ENCODE measurements at regions not wholly inside any gene's neighbourhood (a gene's known extent, or its start where the extent isn't known, plus 50 kb on each side); places are given as distances from the start of the nearest gene placed in this dataset.
"Not testable (repeated sequence)": the region's sequence is repeated elsewhere in the genome, so short reads cannot be mapped to it uniquely, and the experiment has no call there.

GRCh38 chr15:70245932-70246622 is 148.4 kb upstream of the TLE3 start:
- FAIRE-seq (peak; percentile 86), DNase-seq (ENCODE audit: insufficient read length, low spot score) (peak; percentile 86)

GRCh38 chr15:70244978-70245542 is 147.3 kb upstream of the TLE3 start:
- DNase-seq (ENCODE audit: insufficient read length, low spot score) (no peak), FAIRE-seq (no peak)

- DNase-seq (ENCODE audit: insufficient read length, low spot score) (no peak), FAIRE-seq (no peak)
Measured at GRCh38 chr15:70243686-70244540, 146.2 kb upstream of the TLE3 start.

- FAIRE-seq (no peak), DNase-seq (ENCODE audit: insufficient read length, low spot score) (no peak)
Measured at GRCh38 chr15:70242951-70243685, 145.4 kb upstream of the TLE3 start.

GRCh38 chr15:70241561-70242320 is 144.0 kb upstream of the TLE3 start:
- no peak for DNase-seq (ENCODE audit: insufficient read length, low spot score)
- FAIRE-seq = no peak

- FAIRE-seq = no peak
- DNase-seq (ENCODE audit: insufficient read length, low spot score) = no peak
Measured at GRCh38 chr15:70240820-70241430, 143.2 kb upstream of the TLE3 start.

- FAIRE-seq = no peak
Measured at GRCh38 chr15:70240082-70240481, 142.4 kb upstream of the TLE3 start.

GRCh38 chr15:70238917-70239316 is 141.2 kb upstream of the TLE3 start:
- no peak for FAIRE-seq

More at GRCh38 chr15:70240082-70240481, 142.4 kb upstream of the TLE3 start:
- no peak for DNase-seq (ENCODE audit: insufficient read length, low spot score)

GRCh38 chr15:70237626-70238025 is 139.9 kb upstream of the TLE3 start:
- no peak for FAIRE-seq
- DNase-seq (ENCODE audit: insufficient read length, low spot score) = no peak

More at GRCh38 chr15:70238917-70239316, 141.2 kb upstream of the TLE3 start:
- no peak for DNase-seq (ENCODE audit: insufficient read length, low spot score)

- no peak for DNase-seq (ENCODE audit: insufficient read length, low spot score)
- peak; percentile 26 for FAIRE-seq
Measured at GRCh38 chr15:70236341-70237086, 138.8 kb upstream of the TLE3 start.

GRCh38 chr15:70235347-70235746 is 137.6 kb upstream of the TLE3 start:
- FAIRE-seq = no peak
- no peak for DNase-seq (ENCODE audit: insufficient read length, low spot score)

- no peak for DNase-seq (ENCODE audit: insufficient read length, low spot score)
- FAIRE-seq = peak; percentile 36
Measured at GRCh38 chr15:70234256-70234905, 136.7 kb upstream of the TLE3 start.

- no peak for DNase-seq (ENCODE audit: insufficient read length, low spot score)
- no peak for FAIRE-seq
Measured at GRCh38 chr15:70231484-70231883, 133.8 kb upstream of the TLE3 start.

GRCh38 chr15:70227918-70228317 is 130.2 kb upstream of the TLE3 start:
- FAIRE-seq; DNase-seq (ENCODE audit: insufficient read length, low spot score): not testable (repeated sequence)

GRCh38 chr15:70227147-70227546 is 129.4 kb upstream of the TLE3 start:
- FAIRE-seq = no peak
- no peak for DNase-seq (ENCODE audit: insufficient read length, low spot score)

GRCh38 chr15:70226337-70226980 is 128.7 kb upstream of the TLE3 start:
- FAIRE-seq (no peak), DNase-seq (ENCODE audit: insufficient read length, low spot score) (no peak)

- FAIRE-seq (no peak), DNase-seq (ENCODE audit: insufficient read length, low spot score) (no peak)
Measured at GRCh38 chr15:70225416-70225815, 127.7 kb upstream of the TLE3 start.

GRCh38 chr15:70222606-70223005 is 124.9 kb upstream of the TLE3 start:
- DNase-seq (ENCODE audit: insufficient read length, low spot score) = no peak
- no peak for FAIRE-seq
